ENCODE measurements at regions not wholly inside any gene's neighbourhood (a gene's known extent, or its start where the extent isn't known, plus 50 kb on each side); places are given as distances from the start of the nearest gene placed in this dataset.
"Not testable (repeated sequence)": the region's sequence is repeated elsewhere in the genome, so short reads cannot be mapped to it uniquely, and the experiment has no call there.

DNA sequence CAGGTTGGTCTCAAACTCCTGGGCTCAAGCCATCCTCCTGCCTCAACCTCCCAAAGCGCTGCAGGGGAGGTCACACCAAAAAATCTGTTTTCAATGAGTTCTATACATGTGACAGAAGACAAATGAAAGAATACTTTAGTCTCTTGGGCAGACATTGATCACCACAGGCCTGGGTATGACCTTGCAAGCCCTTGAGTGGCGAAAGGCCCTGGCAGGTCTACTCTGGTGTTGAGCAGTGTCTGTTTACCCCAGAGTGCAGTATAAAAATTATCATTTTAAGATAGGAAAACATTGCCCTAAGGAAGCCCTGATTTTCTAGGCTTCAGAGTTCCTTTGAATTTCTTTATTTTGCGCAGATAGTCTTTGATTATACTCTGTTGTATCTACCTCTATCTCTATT lies 61.6 kb upstream of the GBE1 start:
- ATAC-seq (replicated peaks) = no peak
- Mint-ChIP-seq H3K4me3 (no peak overlapping the region), H3K27ac (no peak overlapping the region), H3K9me3 (peaks cover 0 to 5% of the 10 kb centered on the region in 2 donors), H3K36me3 (ENCODE audit: insufficient read depth) (no peaks in the 10 kb centered on the region), H3K4me1 (ENCODE audit: low read depth in 2 of 2) (no peaks in the 10 kb centered on the region), H3K27me3 (no peaks in the 10 kb centered on the region)
- DNase-seq = no peak

DNA sequence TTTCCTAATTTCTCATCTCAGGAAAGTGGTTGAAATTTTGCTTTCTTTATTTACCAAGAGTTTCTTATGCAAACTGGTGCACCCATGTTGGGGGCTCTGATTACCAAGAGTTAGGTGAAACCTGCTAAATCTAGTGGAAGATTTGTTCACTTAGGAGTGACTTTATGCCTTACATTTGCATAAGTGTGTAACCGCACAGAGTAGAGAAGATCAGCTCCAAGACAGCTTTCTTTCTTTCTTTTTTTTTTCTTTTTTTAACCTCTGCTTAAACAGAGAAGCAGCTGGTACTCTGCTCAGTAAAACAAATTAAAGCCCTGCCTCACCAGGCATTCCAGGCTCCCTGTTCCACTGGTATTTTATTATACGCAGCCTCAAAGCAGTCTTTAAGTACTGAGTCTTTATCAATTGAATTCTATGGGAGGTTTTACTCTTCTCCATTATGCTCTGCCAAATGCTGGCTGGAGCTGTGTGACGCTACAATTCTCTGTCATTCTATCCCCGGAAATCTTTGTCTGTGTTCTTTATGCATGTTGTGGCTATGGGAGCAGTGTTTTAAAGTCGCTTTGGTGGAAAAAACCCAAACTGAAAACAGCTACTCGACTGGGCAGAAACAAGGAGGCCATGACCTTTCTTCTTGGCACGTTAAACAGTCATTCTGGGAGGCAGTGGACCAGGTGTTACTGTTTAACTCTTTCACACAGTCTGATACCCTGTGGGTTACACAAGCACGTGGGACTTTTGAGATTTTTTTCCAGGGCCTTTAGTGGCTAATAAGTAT lies 55.2 kb upstream of the GBE1 start:
- ATAC-seq (replicated peaks) (no peak), DNase-seq (no peak)
- Mint-ChIP-seq H3K9me3 (peaks cover 0 to 5% of the 10 kb centered on the region in 2 donors), H3K27me3 (peaks cover 0 to 7% of the 10 kb centered on the region in 2 donors), H3K27ac (no peak overlapping the region), H3K36me3 (ENCODE audit: insufficient read depth) (peaks cover 6% of the 10 kb centered on the region), H3K4me3 (no peak overlapping the region), H3K4me1 (ENCODE audit: low read depth in 2 of 2) (no peaks in the 10 kb centered on the region)

DNA sequence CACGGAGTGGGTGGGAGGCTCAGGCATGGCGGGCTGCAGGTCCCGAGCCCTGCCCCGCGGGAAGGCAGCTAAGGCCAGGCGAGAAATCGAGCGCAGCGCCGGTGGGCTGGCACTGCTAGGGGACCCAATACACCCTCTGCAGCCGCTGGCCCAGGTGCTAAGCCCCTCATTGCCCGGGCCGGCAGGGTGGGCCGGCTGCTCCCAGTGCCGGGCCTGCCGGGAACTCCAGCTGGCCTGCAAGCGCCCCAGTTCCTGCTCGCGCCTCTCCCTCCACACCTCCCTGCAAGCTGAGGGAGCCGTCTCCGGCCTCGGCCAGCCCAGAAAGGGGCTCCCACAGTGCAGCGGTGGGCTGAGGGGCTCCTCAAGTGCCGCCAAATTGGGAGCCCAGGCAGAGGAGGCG lies 50.7 kb upstream of the GBE1 start:
- not testable (repeated sequence) for H3K4me3 Mint-ChIP-seq; ATAC-seq (replicated peaks); DNase-seq; H3K9me3 Mint-ChIP-seq; H3K27me3 Mint-ChIP-seq; H3K36me3 Mint-ChIP-seq (ENCODE audit: insufficient read depth); H3K4me1 Mint-ChIP-seq (ENCODE audit: low read depth in 2 of 2); H3K27ac Mint-ChIP-seq

All from effector memory CD8-positive, alpha-beta T cell (primary cell).